Neural progenitor cell (in vitro differentiated cells): ENCODE measurements at regions not wholly inside any gene's neighbourhood (a gene's known extent, or its start where the extent isn't known, plus 50 kb on each side); places are given as distances from the start of the nearest gene placed in this dataset.

Experiments
- DNase-seq: peaks from one replicate; pipeline ENCODE4 v3.0.0-alpha.2; 2016; ENCODE audit warnings: low spot score
- H2AFZ ChIP-seq: fragments of 200-600 bp; sonication (generic); replicated peaks from 2 replicates; pipeline ENCODE4 v1.6.1; 2016; ENCODE audit warnings: antibody characterized with exemption
- H3F3A ChIP-seq: fragments of 200-600 bp; sonication (generic); 2 replicates; pipeline ENCODE4 v1.6.1; 2016; ENCODE audit warnings: antibody characterized with exemption, low read depth
- H3K27ac ChIP-seq: fragments of 200-600 bp; sonication (generic); 2 replicates; pipeline ENCODE4 v1.5.1; 2016; ENCODE audit warnings: mild to moderate bottlenecking
- H3K27me3 ChIP-seq: fragments of 200-600 bp; sonication (generic); 2 replicates; pipeline ENCODE4 v1.6.1; 2016; ENCODE audit warnings: mild to moderate bottlenecking, moderate library complexity
- H3K36me3 ChIP-seq: fragments of 200-600 bp; sonication (generic); 2 replicates; pipeline ENCODE4 v1.5.1; 2016
- H3K4me1 ChIP-seq: fragments of 200-600 bp; sonication (generic); 2 replicates; pipeline ENCODE4 v1.6.1; 2016; ENCODE audit warnings: mixed run types
- H3K4me2 ChIP-seq: fragments of 200-600 bp; sonication (generic); 2 replicates; pipeline ENCODE4 v1.6.1; 2016
- H3K4me3 ChIP-seq: fragments of 200-600 bp; sonication (generic); 2 replicates; pipeline ENCODE4 v1.5.1; 2016
- H3K79me2 ChIP-seq: fragments of 200-600 bp; sonication (generic); 2 replicates; pipeline ENCODE4 v1.6.1; 2016; ENCODE audit warnings: low read depth
- H3K9ac ChIP-seq: fragments of 200-600 bp; sonication (generic); 2 replicates; pipeline ENCODE4 v1.6.1; 2016
- H3K9me3 ChIP-seq: fragments of 200-600 bp; sonication (generic); 2 replicates; pipeline ENCODE4 v1.5.1; 2016; ENCODE audit warnings: low read depth
- H4K20me1 ChIP-seq: fragments of 200-600 bp; sonication (generic); 2 replicates; pipeline ENCODE4 v1.6.1; 2016; ENCODE audit warnings: low read depth
- H3K27ac Mint-ChIP-seq: 3 replicates; pipeline ENCODE4 v1.8.0; 2021; ENCODE audit warnings: mixed read lengths
- H3K27me3 Mint-ChIP-seq: 2 replicates; pipeline ENCODE4 v1.8.0; 2022; ENCODE audit warnings: low read depth, mild to moderate bottlenecking, inconsistent platforms, moderate library complexity, mixed read lengths; ENCODE audit not compliant: insufficient read depth
- H3K36me3 Mint-ChIP-seq: 3 replicates; pipeline ENCODE4 v1.8.0; 2021; ENCODE audit warnings: mixed read lengths
- H3K4me1 Mint-ChIP-seq: 3 replicates; pipeline ENCODE4 v1.8.0; 2021; ENCODE audit warnings: mixed read lengths
- H3K4me3 Mint-ChIP-seq: 3 replicates; pipeline ENCODE4 v1.8.0; 2021; ENCODE audit warnings: mild to moderate bottlenecking, moderate library complexity, mixed read lengths
- H3K9me3 Mint-ChIP-seq: 3 replicates; pipeline ENCODE4 v1.8.0; 2020; ENCODE audit warnings: mixed read lengths
- CTCF ChIP-seq: fragments of 200-600 bp; sonication (generic); IDR thresholded peaks from 2 replicates; pipeline ENCODE4 v1.5.1; 2017; ENCODE audit warnings: antibody characterized with exemption, mild to moderate bottlenecking
- EZH2 ChIP-seq: fragments of 200-600 bp; sonication (generic); IDR thresholded peaks from 2 replicates; pipeline ENCODE4 v1.6.1; 2017; ENCODE audit warnings: antibody characterized with exemption, mild to moderate bottlenecking, moderate library complexity
- EZH2phosphoT487 ChIP-seq: fragments of 200-600 bp; sonication (generic); IDR thresholded peaks from 2 replicates; pipeline ENCODE4 v1.6.1; 2017; ENCODE audit warnings: antibody characterized with exemption

GRCh38 chr13:19321222-19321621, 139.6 kb upstream of the TUBA3C start:
- Mint-ChIP-seq H3K36me3 (no peaks in the 10 kb centered on the region), H3K27ac (no peak overlapping the region), H3K9me3 (peaks cover 31% of the 10 kb centered on the region), H3K4me1 (no peaks in the 10 kb centered on the region), H3K4me3 (no peak overlapping the region), H3K27me3 (peaks cover 2% of the 10 kb centered on the region)
- Histone ChIP-seq H3K4me2 (no peak overlapping the region), H3K27me3 (no peaks in the 10 kb centered on the region), H3K27ac (no peak overlapping the region), H3F3A (no peaks in the 10 kb centered on the region), H3K79me2 (no peaks in the 10 kb centered on the region), H4K20me1 (no peaks in the 10 kb centered on the region), H3K4me1 (no peaks in the 10 kb centered on the region), H3K9me3 (peaks cover 48% of the 10 kb centered on the region), H3K9ac (no peak overlapping the region), H3K36me3 (no peaks in the 10 kb centered on the region), H2AFZ (no peak overlapping the region), H3K4me3 (no peak overlapping the region)
- TF ChIP-seq EZH2 (no peak), EZH2phosphoT487 (no peak), CTCF (no peak)
- DNase-seq: no peak

GRCh38 chr13:19305434-19305833, 123.8 kb upstream of the TUBA3C start:
- Histone ChIP-seq H2AFZ (no peak overlapping the region), H3K4me1 (no peaks in the 10 kb centered on the region), H3F3A (no peaks in the 10 kb centered on the region), H4K20me1 (no peaks in the 10 kb centered on the region), H3K27ac (no peak overlapping the region), H3K9me3 (peaks cover 20% of the 10 kb centered on the region), H3K79me2 (no peaks in the 10 kb centered on the region), H3K36me3 (no peaks in the 10 kb centered on the region), H3K27me3 (no peaks in the 10 kb centered on the region), H3K4me3 (no peak overlapping the region), H3K9ac (no peak overlapping the region), H3K4me2 (no peak overlapping the region)
- Mint-ChIP-seq H3K9me3 (peaks cover 39% of the 10 kb centered on the region), H3K4me3 (no peak overlapping the region), H3K27ac (no peak overlapping the region), H3K27me3 (no peaks in the 10 kb centered on the region), H3K36me3 (no peaks in the 10 kb centered on the region), H3K4me1 (no peaks in the 10 kb centered on the region)
- TF ChIP-seq CTCF (no peak), EZH2 (no peak), EZH2phosphoT487 (no peak)
- no peak for DNase-seq

GRCh38 chr13:19289180-19289579, 107.6 kb upstream of the TUBA3C start:
- Mint-ChIP-seq H3K27me3 (no peaks in the 10 kb centered on the region), H3K4me1 (no peaks in the 10 kb centered on the region), H3K9me3 (peaks cover 56% of the 10 kb centered on the region), H3K4me3 (no peak overlapping the region), H3K27ac (no peak overlapping the region), H3K36me3 (no peaks in the 10 kb centered on the region)
- Histone ChIP-seq H3K9ac (no peak overlapping the region), H2AFZ (no peak overlapping the region), H3K4me3 (no peak overlapping the region), H3K36me3 (no peaks in the 10 kb centered on the region), H3K27ac (no peak overlapping the region), H3K79me2 (no peaks in the 10 kb centered on the region), H3F3A (no peaks in the 10 kb centered on the region), H3K9me3 (peaks cover 44% of the 10 kb centered on the region), H3K27me3 (no peaks in the 10 kb centered on the region), H3K4me2 (no peak overlapping the region), H4K20me1 (no peaks in the 10 kb centered on the region), H3K4me1 (no peaks in the 10 kb centered on the region)
- no peak for TF ChIP-seq CTCF
- no peak for TF ChIP-seq EZH2
- no peak for TF ChIP-seq EZH2phosphoT487
- no peak for DNase-seq
